GM23338 (cell line): ENCODE measurements at regions not wholly inside any gene's neighbourhood (a gene's known extent, or its start where the extent isn't known, plus 50 kb on each side); places are given as distances from the start of the nearest gene placed in this dataset.

Experiments
- ATAC-seq: fragments of 200-7000 bp; cut with Tn5 transposase; 3 replicates; pipeline ENCODE4 v1.9.1; 2020
- DNase-seq: peaks from one replicate; pipeline ENCODE4 v3.0.0-alpha.2; 2015; ENCODE audit warnings: low spot score
- H2AFZ ChIP-seq: fragments of 200-600 bp; sonication (generic); 2 replicates; pipeline ENCODE4 v1.8.0; 2016; ENCODE audit warnings: antibody characterized with exemption, mild to moderate bottlenecking, moderate library complexity
- H3F3A ChIP-seq: fragments of 200-600 bp; sonication (generic); replicated peaks from 2 replicates; pipeline ENCODE4 v1.8.0; 2017; ENCODE audit warnings: antibody characterized with exemption, mixed run types, low read depth
- H3K27ac ChIP-seq: fragments of 200-600 bp; sonication (generic); 2 replicates; pipeline ENCODE4 v1.6.1; 2016; ENCODE audit warnings: low read depth
- H3K27me3 ChIP-seq: fragments of 200-600 bp; sonication (generic); 2 replicates; pipeline ENCODE4 v1.8.0; 2016; ENCODE audit warnings: mild to moderate bottlenecking, mixed run types, moderate library complexity; ENCODE audit not compliant: insufficient read depth
- H3K36me3 ChIP-seq: fragments of 200-600 bp; sonication (generic); 2 replicates; pipeline ENCODE4 v1.8.0; 2016; ENCODE audit warnings: mild to moderate bottlenecking; ENCODE audit not compliant: insufficient read depth
- H3K4me1 ChIP-seq: fragments of 200-600 bp; sonication (generic); 2 replicates; pipeline ENCODE4 v1.8.0; 2016; ENCODE audit warnings: mild to moderate bottlenecking, moderate library complexity; ENCODE audit not compliant: insufficient read depth
- H3K4me2 ChIP-seq: fragments of 200-600 bp; sonication (generic); 2 replicates; pipeline ENCODE4 v1.7.1; 2017; ENCODE audit warnings: mixed run types
- H3K4me3 ChIP-seq: fragments of 200-600 bp; sonication (generic); 2 replicates; pipeline ENCODE4 v1.6.1; 2016; ENCODE audit warnings: mixed run types
- H3K79me2 ChIP-seq: fragments of 200-600 bp; sonication (generic); replicated peaks from 2 replicates; pipeline ENCODE4 v1.8.0; 2017; ENCODE audit warnings: mild to moderate bottlenecking; ENCODE audit not compliant: insufficient read depth
- H3K9me2 ChIP-seq: fragments of 200-600 bp; sonication (generic); 2 replicates; pipeline ENCODE4 v1.8.0; 2017; ENCODE audit not compliant: insufficient read depth
- H4K20me1 ChIP-seq: fragments of 200-600 bp; sonication (generic); replicated peaks from 2 replicates; pipeline ENCODE4 v1.8.0; 2017; ENCODE audit warnings: mild to moderate bottlenecking; ENCODE audit not compliant: insufficient read depth
- H3K27ac Mint-ChIP-seq: 2 replicates; pipeline ENCODE4 v1.8.0; 2020; ENCODE audit warnings: inconsistent platforms, mild to moderate bottlenecking, moderate library complexity, mixed read lengths
- H3K27me3 Mint-ChIP-seq: 3 replicates; pipeline ENCODE4 v1.8.0; 2022; ENCODE audit warnings: low read depth, mild to moderate bottlenecking, moderate library complexity, mixed read lengths, inconsistent platforms; ENCODE audit not compliant: insufficient read depth, poor library complexity
- H3K36me3 Mint-ChIP-seq: 3 replicates; pipeline ENCODE4 v1.8.0; 2021; ENCODE audit warnings: low read depth, mild to moderate bottlenecking, inconsistent platforms, moderate library complexity, mixed read lengths
- H3K4me1 Mint-ChIP-seq: 3 replicates; pipeline ENCODE4 v1.8.0; 2020; ENCODE audit warnings: mild to moderate bottlenecking, inconsistent platforms, mixed read lengths
- H3K4me3 Mint-ChIP-seq: 3 replicates; pipeline ENCODE4 v1.8.0; 2021; ENCODE audit warnings: moderate library complexity, mild to moderate bottlenecking, inconsistent platforms, mixed read lengths
- H3K9me3 Mint-ChIP-seq: 3 replicates; pipeline ENCODE4 v1.8.0; 2020; ENCODE audit warnings: moderate library complexity, mild to moderate bottlenecking, inconsistent platforms, mixed read lengths
- EZH2 ChIP-seq: fragments of 200-600 bp; sonication (generic); IDR thresholded peaks from one replicate; pipeline ENCODE4 v1.8.0; 2017; ENCODE audit warnings: antibody characterized with exemption, mild to moderate bottlenecking, low read depth; ENCODE audit not compliant: unreplicated experiment
- JUNB ChIP-seq: IDR thresholded peaks from one replicate; pipeline ENCODE4 v1.6.1; 2016; ENCODE audit warnings: antibody characterized with exemption; ENCODE audit not compliant: unreplicated experiment
- POLR2AphosphoS5 ChIP-seq: IDR thresholded peaks from 2 replicates; pipeline ENCODE4 v1.6.1; 2016; ENCODE audit warnings: antibody characterized with exemption, low read depth
- REST ChIP-seq: IDR thresholded peaks from one replicate; pipeline ENCODE4 v1.6.1; 2018; ENCODE audit warnings: antibody characterized with exemption; ENCODE audit not compliant: unreplicated experiment
- ZNF114 ChIP-seq: fragments of 250-450 bp; sonication (Bioruptor Pico); IDR thresholded peaks from 2 replicates; pipeline ENCODE4 v1.5.0; 2020; ENCODE audit warnings: mild to moderate bottlenecking, moderate library complexity
- ZNF331 ChIP-seq: fragments of 250-450 bp; sonication (Bioruptor Pico); IDR thresholded peaks from 2 replicates; pipeline ENCODE4 v1.5.0; 2020; ENCODE audit warnings: low read depth, mild to moderate bottlenecking, moderate library complexity
- ZNF462 ChIP-seq: fragments of 250-450 bp; sonication (Bioruptor Pico); IDR thresholded peaks from 2 replicates; pipeline ENCODE4 v1.5.0; 2020; ENCODE audit warnings: mild to moderate bottlenecking, moderate library complexity
- TF ChIP-seq, protein P1 (sequence below): IDR thresholded peaks from 2 replicates; pipeline ENCODE4 v1.6.1; 2016; ENCODE audit warnings: antibody characterized with exemption
- TF ChIP-seq, protein P2 (sequence below), 2 experiments: fragments of 200-600 bp in 1 of 2; sonication (generic) in 1 of 2; conservative IDR thresholded peaks; 2 replicates each; pipeline versions ENCODE4 v1.5.1 to v1.6.1; 2016 to 2017; ENCODE audit warnings: antibody characterized with exemption in 2 of 2, low read depth in 2 of 2, mild to moderate bottlenecking in 2 of 2, moderate library complexity in 1 of 2

DNA sequence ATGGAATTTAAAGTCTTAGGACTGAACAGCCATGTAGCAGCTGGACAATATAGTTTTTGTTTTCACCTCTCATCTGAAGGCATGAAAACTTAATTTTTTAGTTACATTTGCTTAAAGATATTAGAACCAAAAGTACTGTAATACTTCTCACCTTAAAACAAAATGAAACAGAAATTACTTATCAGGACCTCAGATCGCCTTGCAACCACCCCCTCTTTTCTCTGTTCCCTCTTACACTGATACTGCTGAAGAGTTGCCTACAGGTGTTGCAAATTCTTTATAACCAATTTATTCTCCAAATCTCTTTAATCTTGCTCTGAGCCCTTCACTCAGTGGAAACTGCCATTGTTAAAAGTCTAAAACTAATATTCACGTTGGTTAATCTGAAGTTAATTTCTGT lies 145.0 kb downstream of the SPCS3 start:
- Mint-ChIP-seq H3K9me3 (no peaks in the 10 kb centered on the region), H3K27ac (no peak overlapping the region), H3K4me3 (no peak overlapping the region), H3K36me3 (no peaks in the 10 kb centered on the region), H3K27me3 (no peaks in the 10 kb centered on the region), H3K4me1 (no peaks in the 10 kb centered on the region)
- Histone ChIP-seq H4K20me1 (no peaks in the 10 kb centered on the region), H3K4me3 (no peak overlapping the region), H3K79me2 (no peaks in the 10 kb centered on the region), H3K4me2 (no peak overlapping the region), H2AFZ (no peak overlapping the region; the same call in 1 of the 2 replicates), H3K36me3 (no peaks in the 10 kb centered on the region), H3K27ac (no peak overlapping the region), H3K9me2 (no peaks in the 10 kb centered on the region), H3K4me1 (no peaks in the 10 kb centered on the region), H3F3A (no peaks in the 10 kb centered on the region), H3K27me3 (no peaks in the 10 kb centered on the region)
- no peak for ATAC-seq
- no peak for TF ChIP-seq JUNB
- TF ChIP-seq, protein P1, sequence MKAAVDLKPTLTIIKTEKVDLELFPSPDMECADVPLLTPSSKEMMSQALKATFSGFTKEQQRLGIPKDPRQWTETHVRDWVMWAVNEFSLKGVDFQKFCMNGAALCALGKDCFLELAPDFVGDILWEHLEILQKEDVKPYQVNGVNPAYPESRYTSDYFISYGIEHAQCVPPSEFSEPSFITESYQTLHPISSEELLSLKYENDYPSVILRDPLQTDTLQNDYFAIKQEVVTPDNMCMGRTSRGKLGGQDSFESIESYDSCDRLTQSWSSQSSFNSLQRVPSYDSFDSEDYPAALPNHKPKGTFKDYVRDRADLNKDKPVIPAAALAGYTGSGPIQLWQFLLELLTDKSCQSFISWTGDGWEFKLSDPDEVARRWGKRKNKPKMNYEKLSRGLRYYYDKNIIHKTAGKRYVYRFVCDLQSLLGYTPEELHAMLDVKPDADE, result no peak
- TF ChIP-seq ZNF331, result no peak
- no peak for DNase-seq

DNA sequence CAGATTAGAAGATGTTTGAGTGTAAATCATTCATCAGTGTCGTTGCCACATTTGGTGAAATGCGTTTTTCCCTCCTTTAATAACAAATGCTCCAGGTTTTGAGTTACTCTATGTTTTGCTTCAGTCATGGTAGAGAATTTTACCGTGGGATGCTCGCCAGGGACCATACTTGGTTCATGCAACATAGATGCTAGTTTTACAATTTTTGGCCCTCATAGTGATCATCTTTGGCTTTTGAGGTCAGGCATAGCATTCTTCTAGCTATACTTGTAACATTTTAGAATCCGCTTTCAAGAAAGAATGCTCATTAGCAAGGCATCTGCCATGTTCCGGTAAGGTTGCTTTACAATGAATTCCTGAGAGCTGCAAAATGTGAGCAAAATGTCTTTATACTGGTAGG lies 147.2 kb downstream of the SPCS3 start:
- DNase-seq, result no peak
- no peak for ATAC-seq
- no peak overlapping the region for H2AFZ ChIP-seq
- no peaks in the 10 kb centered on the region for H3K4me1 ChIP-seq
- H3K27me3 Mint-ChIP-seq, result no peaks in the 10 kb centered on the region
- H3K79me2 ChIP-seq, result no peaks in the 10 kb centered on the region
- no peak overlapping the region for H3K4me3 ChIP-seq
- H3K27me3 ChIP-seq, result no peaks in the 10 kb centered on the region
- no peaks in the 10 kb centered on the region for H3K36me3 Mint-ChIP-seq
- no peaks in the 10 kb centered on the region for H3K9me3 Mint-ChIP-seq
- no peaks in the 10 kb centered on the region for H3F3A ChIP-seq
- H3K4me2 ChIP-seq, result no peak overlapping the region
- TF ChIP-seq, protein P2, sequence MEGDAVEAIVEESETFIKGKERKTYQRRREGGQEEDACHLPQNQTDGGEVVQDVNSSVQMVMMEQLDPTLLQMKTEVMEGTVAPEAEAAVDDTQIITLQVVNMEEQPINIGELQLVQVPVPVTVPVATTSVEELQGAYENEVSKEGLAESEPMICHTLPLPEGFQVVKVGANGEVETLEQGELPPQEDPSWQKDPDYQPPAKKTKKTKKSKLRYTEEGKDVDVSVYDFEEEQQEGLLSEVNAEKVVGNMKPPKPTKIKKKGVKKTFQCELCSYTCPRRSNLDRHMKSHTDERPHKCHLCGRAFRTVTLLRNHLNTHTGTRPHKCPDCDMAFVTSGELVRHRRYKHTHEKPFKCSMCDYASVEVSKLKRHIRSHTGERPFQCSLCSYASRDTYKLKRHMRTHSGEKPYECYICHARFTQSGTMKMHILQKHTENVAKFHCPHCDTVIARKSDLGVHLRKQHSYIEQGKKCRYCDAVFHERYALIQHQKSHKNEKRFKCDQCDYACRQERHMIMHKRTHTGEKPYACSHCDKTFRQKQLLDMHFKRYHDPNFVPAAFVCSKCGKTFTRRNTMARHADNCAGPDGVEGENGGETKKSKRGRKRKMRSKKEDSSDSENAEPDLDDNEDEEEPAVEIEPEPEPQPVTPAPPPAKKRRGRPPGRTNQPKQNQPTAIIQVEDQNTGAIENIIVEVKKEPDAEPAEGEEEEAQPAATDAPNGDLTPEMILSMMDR (conservative IDR thresholded peaks at IDR 0.05; ENCODE audit: low read depth in 2 of 2), result no peak
- TF ChIP-seq ZNF114 (no peak), ZNF331 (no peak), EZH2 (no peak), ZNF462 (no peak), POLR2AphosphoS5 (no peak), REST (no peak)
- H3K9me2 ChIP-seq, result no peaks in the 10 kb centered on the region
- no peaks in the 10 kb centered on the region for H4K20me1 ChIP-seq
- H3K36me3 ChIP-seq, result no peaks in the 10 kb centered on the region
- H3K27ac Mint-ChIP-seq, result no peak overlapping the region
- no peaks in the 10 kb centered on the region for H3K4me1 Mint-ChIP-seq
- no peak overlapping the region for H3K4me3 Mint-ChIP-seq
- H3K27ac ChIP-seq, result no peak overlapping the region
